Panc1 (cell line): ENCODE measurements at regions not wholly inside any gene's neighbourhood (a gene's known extent, or its start where the extent isn't known, plus 50 kb on each side); places are given as distances from the start of the nearest gene placed in this dataset.

ENCODE experiments used
- CTCF ChIP-seq: fragments of 450-650 bp; IDR thresholded peaks from 2 replicates; pipeline ENCODE4 v1.5.1; 2017; ENCODE audit warnings: mild to moderate bottlenecking
- POLR2AphosphoS5 ChIP-seq: IDR thresholded peaks from 2 replicates; pipeline ENCODE4 v1.6.1; 2012; ENCODE audit warnings: mild to moderate bottlenecking, low read depth, low read length, moderate library complexity
- REST ChIP-seq, 2 experiments: IDR thresholded peaks; 2 replicates each; pipeline ENCODE4 v1.6.1; 2011 to 2012; ENCODE audit warnings: low read depth in 2 of 2, control low read depth in 1 of 2, low read length in 1 of 2, mild to moderate bottlenecking in 1 of 2, moderate library complexity in 1 of 2; ENCODE audit not compliant: insufficient read depth in 1 of 2
- SIN3A ChIP-seq: IDR thresholded peaks from 2 replicates; pipeline ENCODE4 v1.6.1; 2012; ENCODE audit warnings: low read depth, mild to moderate bottlenecking, low read length, moderate library complexity, borderline replicate concordance; ENCODE audit not compliant: insufficient read depth
- TCF7L2 ChIP-seq: IDR thresholded peaks from 2 replicates; pipeline ENCODE4 v1.6.1; 2011; ENCODE audit warnings: mild to moderate bottlenecking, low read depth, low read length, inconsistent platforms

- TF ChIP-seq CTCF (no peak), REST (IDR thresholded peaks at IDR 0.05; ENCODE audit: insufficient read depth in 1 of 2, low read depth in 2 of 2, low read length in 1 of 2) (no peak), POLR2AphosphoS5 (no peak), SIN3A (no peak), TCF7L2 (no peak)
Measured at GRCh38 chr11:127249576-127249975, 249.0 kb upstream of the KIRREL3 start.
